Omental fat pad (tissue), 3 donors: ENCODE measurements at regions not wholly inside any gene's neighbourhood (a gene's known extent, or its start where the extent isn't known, plus 50 kb on each side); places are given as distances from the start of the nearest gene placed in this dataset.

Source experiments
- ATAC-seq: fragments of 150-250 bp; one replicate; pipeline ENCODE4 v1.9.1; 2016; ENCODE audit warnings: mild to moderate bottlenecking, moderate library complexity; ENCODE audit not compliant: low FRiP score
- DNase-seq: peaks from one replicate; pipeline ENCODE4 v3.0.0-alpha.2; 2019; ENCODE audit warnings: low spot score
- TF ChIP-seq, protein P1 (sequence below), 3 donors: fragments of 450-650 bp; IDR thresholded peaks; one replicate each; pipeline ENCODE4 v1.5.1; 2016 to 2017; ENCODE audit warnings: antibody characterized with exemption in 3 of 3, mild to moderate bottlenecking in 3 of 3, moderate library complexity in 2 of 3

- ATAC-seq (no peak), DNase-seq (no peak)
- TF ChIP-seq, protein P1, sequence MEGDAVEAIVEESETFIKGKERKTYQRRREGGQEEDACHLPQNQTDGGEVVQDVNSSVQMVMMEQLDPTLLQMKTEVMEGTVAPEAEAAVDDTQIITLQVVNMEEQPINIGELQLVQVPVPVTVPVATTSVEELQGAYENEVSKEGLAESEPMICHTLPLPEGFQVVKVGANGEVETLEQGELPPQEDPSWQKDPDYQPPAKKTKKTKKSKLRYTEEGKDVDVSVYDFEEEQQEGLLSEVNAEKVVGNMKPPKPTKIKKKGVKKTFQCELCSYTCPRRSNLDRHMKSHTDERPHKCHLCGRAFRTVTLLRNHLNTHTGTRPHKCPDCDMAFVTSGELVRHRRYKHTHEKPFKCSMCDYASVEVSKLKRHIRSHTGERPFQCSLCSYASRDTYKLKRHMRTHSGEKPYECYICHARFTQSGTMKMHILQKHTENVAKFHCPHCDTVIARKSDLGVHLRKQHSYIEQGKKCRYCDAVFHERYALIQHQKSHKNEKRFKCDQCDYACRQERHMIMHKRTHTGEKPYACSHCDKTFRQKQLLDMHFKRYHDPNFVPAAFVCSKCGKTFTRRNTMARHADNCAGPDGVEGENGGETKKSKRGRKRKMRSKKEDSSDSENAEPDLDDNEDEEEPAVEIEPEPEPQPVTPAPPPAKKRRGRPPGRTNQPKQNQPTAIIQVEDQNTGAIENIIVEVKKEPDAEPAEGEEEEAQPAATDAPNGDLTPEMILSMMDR (IDR thresholded peaks at IDR 0.05): no peak
Observed at GRCh38 chr2:42846932-42847595, 54.7 kb upstream of the HAAO start.

DNA sequence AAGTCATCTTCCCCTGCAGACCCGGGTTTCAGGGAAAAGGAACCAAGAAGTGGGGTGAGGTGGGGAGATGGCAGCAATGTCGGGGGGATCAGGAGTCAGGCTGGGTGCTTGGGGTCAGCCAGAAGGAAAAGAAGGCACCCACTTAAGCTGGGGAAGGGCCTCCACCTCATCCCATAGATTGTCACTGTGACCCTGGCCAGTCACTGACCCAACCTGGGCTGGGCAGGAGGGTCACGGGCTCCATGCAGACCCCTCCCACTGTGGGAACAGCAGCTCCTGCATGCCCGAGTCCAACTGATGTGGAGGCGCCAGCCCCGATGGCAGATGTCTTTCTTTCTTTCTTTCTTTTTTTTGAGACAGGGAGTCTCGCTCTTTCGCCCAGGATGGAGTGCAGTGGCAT is 53.6 kb upstream of the HAAO start:
- no peak for ATAC-seq
- DNase-seq: no peak

GRCh38 chr2:42844901-42845821 is 52.8 kb upstream of the HAAO start:
- ATAC-seq: no peak
- DNase-seq: no peak
- TF ChIP-seq, protein P1 (IDR thresholded peaks at IDR 0.05): no peak

More for the DNA sequence above, 53.6 kb upstream of the HAAO start:
- TF ChIP-seq, protein P1 (IDR thresholded peaks at IDR 0.05): no peak

- TF ChIP-seq, protein P1 (IDR thresholded peaks at IDR 0.05): no peak
- no peak for DNase-seq
- no peak for ATAC-seq
Observed at GRCh38 chr2:42844366-42844765, 52.0 kb upstream of the HAAO start.

DNA sequence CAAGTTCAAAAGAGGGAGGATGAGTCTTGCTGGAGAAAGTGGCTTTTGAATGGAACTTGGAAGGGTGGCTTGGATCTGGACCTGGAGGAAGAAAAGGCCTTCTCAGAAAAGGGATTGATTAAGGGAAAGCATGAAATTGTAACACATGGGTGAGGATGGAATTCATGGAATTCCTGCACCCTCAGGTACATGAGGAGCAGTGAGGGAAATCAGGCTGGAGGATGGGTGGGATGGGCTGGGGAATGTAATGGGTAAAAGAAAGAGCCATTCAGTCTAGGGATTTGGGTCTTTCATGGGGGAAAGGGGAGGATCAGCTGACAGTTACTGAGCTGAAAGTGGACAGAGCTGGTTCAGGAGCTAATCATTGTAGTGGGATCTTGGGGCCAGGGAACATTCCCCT is 51.2 kb upstream of the HAAO start:
- ATAC-seq: no peak
- TF ChIP-seq, protein P1 (IDR thresholded peaks at IDR 0.05): no peak
- no peak for DNase-seq

- TF ChIP-seq, protein P1 (IDR thresholded peaks at IDR 0.05): no peak
- ATAC-seq (no peak), DNase-seq (no peak)
Observed at GRCh38 chr2:42843131-42843530, 50.7 kb upstream of the HAAO start.
